ENCODE measurements at regions not wholly inside any gene's neighbourhood (a gene's known extent, or its start where the extent isn't known, plus 50 kb on each side); places are given as distances from the start of the nearest gene placed in this dataset.

DNA sequence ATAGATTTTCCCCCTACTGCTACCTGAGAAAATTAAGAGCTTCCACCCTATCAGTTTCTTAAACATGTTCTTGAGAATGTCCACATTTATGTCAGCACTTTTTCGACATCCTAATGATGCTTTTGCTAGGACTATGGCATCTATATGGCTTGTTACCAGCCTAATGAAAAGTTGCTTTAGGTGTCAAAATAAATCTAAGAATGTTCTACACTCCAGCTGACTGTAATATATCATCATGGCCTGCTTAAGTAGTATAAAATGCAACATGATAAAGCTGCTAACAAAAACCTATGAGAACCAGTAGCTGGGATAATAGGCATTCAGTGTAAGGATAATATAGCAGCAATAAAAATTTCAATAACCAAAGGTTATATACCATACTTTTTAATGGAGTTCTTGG, 1983.5 kb upstream of the CELF4 start:
- no peaks in the 10 kb centered on the region for H3K9me2 ChIP-seq (replicated peaks; ENCODE audit: control insufficient read depth, low read length)
- no peaks in the 10 kb centered on the region for H3F3A ChIP-seq (ENCODE audit: control insufficient read depth, insufficient read depth)
- H3K9me3 ChIP-seq (ENCODE audit: control insufficient read depth, insufficient read depth, low read length) = no peaks in the 10 kb centered on the region; the same call in 1 of the 2 replicates
- no peaks in the 10 kb centered on the region for H3K4me1 ChIP-seq (ENCODE audit: control insufficient read depth, low read length)
- no peaks in the 10 kb centered on the region for H3K79me2 ChIP-seq (ENCODE audit: control insufficient read depth, low read length)
- no peak overlapping the region for H3K4me3 ChIP-seq (ENCODE audit: low read length)
- TF ChIP-seq CTCF (IDR thresholded peaks at IDR 0.05; ENCODE audit: low read depth, low read length, poor library complexity, severe bottlenecking) = no peak
- no peak for TF ChIP-seq EZH2phosphoT487 (IDR thresholded peaks at IDR 0.05; ENCODE audit: borderline replicate concordance, low read length)
- H3K36me3 ChIP-seq (ENCODE audit: control insufficient read depth, low read length) = no peaks in the 10 kb centered on the region
- no peak overlapping the region for H3K27ac ChIP-seq (ENCODE audit: low read depth, low read length)
- H4K20me1 ChIP-seq (ENCODE audit: control insufficient read depth, insufficient read depth, low read depth, low read length) = no peaks in the 10 kb centered on the region
- no peak overlapping the region for H3K4me2 ChIP-seq (ENCODE audit: low read length)
- H3K27me3 ChIP-seq (ENCODE audit: control insufficient read depth, low read length) = no peaks in the 10 kb centered on the region

GRCh38 chr18:39531659-39532058, 1966.1 kb upstream of the CELF4 start:
- no peaks in the 10 kb centered on the region for H3K79me2 ChIP-seq (ENCODE audit: control insufficient read depth, low read length)
- no peaks in the 10 kb centered on the region for H3K4me1 ChIP-seq (ENCODE audit: control insufficient read depth, low read length)
- H3K4me2 ChIP-seq (ENCODE audit: low read length) = no peak overlapping the region
- no peak for TF ChIP-seq EZH2phosphoT487 (IDR thresholded peaks at IDR 0.05; ENCODE audit: borderline replicate concordance, low read length)
- TF ChIP-seq CTCF (IDR thresholded peaks at IDR 0.05; ENCODE audit: low read depth, low read length, poor library complexity, severe bottlenecking) = no peak
- H4K20me1 ChIP-seq (ENCODE audit: control insufficient read depth, insufficient read depth, low read depth, low read length) = no peaks in the 10 kb centered on the region
- no peaks in the 10 kb centered on the region for H3K36me3 ChIP-seq (ENCODE audit: control insufficient read depth, low read length)
- H3K9me3 ChIP-seq (ENCODE audit: control insufficient read depth, insufficient read depth, low read length) = no peaks in the 10 kb centered on the region
- no peak overlapping the region for H3K4me3 ChIP-seq (ENCODE audit: low read length)
- H3K9me2 ChIP-seq (replicated peaks; ENCODE audit: control insufficient read depth, low read length) = no peaks in the 10 kb centered on the region
- H3K27me3 ChIP-seq (ENCODE audit: control insufficient read depth, low read length) = no peaks in the 10 kb centered on the region
- no peak overlapping the region for H3K27ac ChIP-seq (ENCODE audit: low read depth, low read length)
- no peaks in the 10 kb centered on the region for H3F3A ChIP-seq (ENCODE audit: control insufficient read depth, insufficient read depth)

- Histone ChIP-seq H3K9me3 (ENCODE audit: control insufficient read depth, insufficient read depth, low read length) (no peaks in the 10 kb centered on the region), H3K27ac (ENCODE audit: low read depth, low read length) (no peak overlapping the region), H4K20me1 (ENCODE audit: control insufficient read depth, insufficient read depth, low read depth, low read length) (no peaks in the 10 kb centered on the region), H3F3A (ENCODE audit: control insufficient read depth, insufficient read depth) (no peaks in the 10 kb centered on the region), H3K27me3 (ENCODE audit: control insufficient read depth, low read length) (no peaks in the 10 kb centered on the region), H3K4me1 (ENCODE audit: control insufficient read depth, low read length) (no peaks in the 10 kb centered on the region), H3K79me2 (ENCODE audit: control insufficient read depth, low read length) (no peaks in the 10 kb centered on the region), H3K9me2 (replicated peaks; ENCODE audit: control insufficient read depth, low read length) (no peaks in the 10 kb centered on the region), H3K4me3 (ENCODE audit: low read length) (no peak overlapping the region), H3K4me2 (ENCODE audit: low read length) (no peak overlapping the region), H3K36me3 (ENCODE audit: control insufficient read depth, low read length) (no peaks in the 10 kb centered on the region)
- TF ChIP-seq CTCF (IDR thresholded peaks at IDR 0.05; ENCODE audit: low read depth, low read length, poor library complexity, severe bottlenecking) (no peak), EZH2phosphoT487 (IDR thresholded peaks at IDR 0.05; ENCODE audit: borderline replicate concordance, low read length) (no peak)
These were observed 1963.8 kb upstream of the CELF4 start for GRCh38 chr18:39529358-39529757.

DNA sequence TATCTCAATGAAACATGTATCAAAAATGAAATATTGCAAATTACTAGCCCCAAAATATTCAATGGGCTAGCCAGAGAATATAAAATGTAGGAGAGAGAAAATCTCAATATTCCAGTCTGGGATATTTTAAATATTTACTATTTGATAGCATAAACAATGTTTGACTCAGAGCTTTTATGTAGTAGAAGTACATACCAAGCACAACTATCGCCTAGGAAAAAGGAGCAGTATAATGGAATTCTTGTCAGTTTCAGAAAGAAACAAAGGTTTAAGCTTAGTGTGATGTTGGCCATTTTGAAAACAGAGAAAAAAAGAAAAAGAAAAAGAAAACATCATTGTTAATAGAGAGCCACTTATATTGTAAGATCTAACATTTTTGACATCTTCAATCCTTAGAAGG, 1961.9 kb upstream of the CELF4 start:
- H3K27ac ChIP-seq (ENCODE audit: low read depth, low read length) = no peak overlapping the region

More for the DNA sequence above, 1961.9 kb upstream of the CELF4 start:
- Histone ChIP-seq H4K20me1 (ENCODE audit: control insufficient read depth, insufficient read depth, low read depth, low read length) (no peaks in the 10 kb centered on the region), H3K4me3 (ENCODE audit: low read length) (no peak overlapping the region), H3K9me3 (ENCODE audit: control insufficient read depth, insufficient read depth, low read length) (no peaks in the 10 kb centered on the region), H3K9me2 (replicated peaks; ENCODE audit: control insufficient read depth, low read length) (no peaks in the 10 kb centered on the region), H3F3A (ENCODE audit: control insufficient read depth, insufficient read depth) (no peaks in the 10 kb centered on the region), H3K4me1 (ENCODE audit: control insufficient read depth, low read length) (no peaks in the 10 kb centered on the region), H3K36me3 (ENCODE audit: control insufficient read depth, low read length) (no peaks in the 10 kb centered on the region), H3K27me3 (ENCODE audit: control insufficient read depth, low read length) (no peaks in the 10 kb centered on the region), H3K4me2 (ENCODE audit: low read length) (no peak overlapping the region), H3K79me2 (ENCODE audit: control insufficient read depth, low read length) (no peaks in the 10 kb centered on the region)
- TF ChIP-seq CTCF (IDR thresholded peaks at IDR 0.05; ENCODE audit: low read depth, low read length, poor library complexity, severe bottlenecking) = no peak
- TF ChIP-seq EZH2phosphoT487 (IDR thresholded peaks at IDR 0.05; ENCODE audit: borderline replicate concordance, low read length) = no peak

All from DOHH2 (cell line).